Keratinocyte (primary cell): ENCODE measurements at regions not wholly inside any gene's neighbourhood (a gene's known extent, or its start where the extent isn't known, plus 50 kb on each side); places are given as distances from the start of the nearest gene placed in this dataset.

Experiments
- DNase-seq: peaks from one replicate; pipeline ENCODE4 v3.0.0-alpha.2; 2011; ENCODE audit warnings: low read depth, missing footprints, low spot score
- FAIRE-seq: peaks from 2 replicates; lab custom pipeline; 2011; peaks lifted over from hg19 to GRCh38; lab: Jason Lieb, UNC
- H2AFZ ChIP-seq: 2 replicates; pipeline ENCODE4 v1.6.0; 2012; ENCODE audit warnings: low read length, control low read depth, inconsistent platforms; ENCODE audit not compliant: control insufficient read depth
- H3K27ac ChIP-seq: 2 replicates; pipeline ENCODE4 v1.5.1; 2011; ENCODE audit warnings: low read length; ENCODE audit not compliant: control insufficient read depth, insufficient read depth
- H3K27me3 ChIP-seq: 3 replicates; pipeline ENCODE4 v1.6.0; 2011; ENCODE audit warnings: low read length; ENCODE audit not compliant: control insufficient read depth, insufficient read depth; ENCODE audit errors: extremely low read depth
- H3K36me3 ChIP-seq, 2 experiments: 2 replicates in 1 of 2; 3 replicates in 1 of 2; pipeline ENCODE4 v1.5.1; 2011; ENCODE audit warnings: low read length in 2 of 2, mild to moderate bottlenecking in 1 of 2; ENCODE audit not compliant: control insufficient read depth in 2 of 2, insufficient read depth in 2 of 2; ENCODE audit errors: extremely low read depth in 1 of 2
- H3K4me1 ChIP-seq: 3 replicates; pipeline ENCODE4 v1.5.1; 2011; ENCODE audit warnings: low read length; ENCODE audit not compliant: control insufficient read depth, insufficient read depth; ENCODE audit errors: extremely low read depth
- H3K4me2 ChIP-seq: 3 replicates; pipeline ENCODE4 v1.6.0; 2011; ENCODE audit warnings: low read depth, low read length; ENCODE audit not compliant: control insufficient read depth, insufficient read depth; ENCODE audit errors: extremely low read depth
- H3K4me3 ChIP-seq, 3 experiments: fragments of 200-600 bp in 1 of 3; sonication (generic) in 1 of 3; 2 replicates in 2 of 3; 3 replicates in 1 of 3; pipeline ENCODE4 v1.5.1; 2011 to 2016; ENCODE audit warnings: low read length in 3 of 3, mild to moderate bottlenecking in 3 of 3, control low read depth in 2 of 3, inconsistent platforms in 1 of 3, low read depth in 1 of 3, mixed read lengths in 1 of 3, mixed run types in 1 of 3, moderate library complexity in 1 of 3; ENCODE audit not compliant: control insufficient read depth in 2 of 3, insufficient read depth in 2 of 3; ENCODE audit errors: extremely low read depth in 1 of 3
- H3K79me2 ChIP-seq: 2 replicates; pipeline ENCODE4 v1.6.0; 2012; ENCODE audit warnings: low read length; ENCODE audit not compliant: control insufficient read depth, insufficient read depth
- H3K9ac ChIP-seq: 3 replicates; pipeline ENCODE4 v1.6.0; 2011; ENCODE audit warnings: low read length; ENCODE audit not compliant: control insufficient read depth, insufficient read depth; ENCODE audit errors: extremely low read depth
- H3K9me1 ChIP-seq: 3 replicates; pipeline ENCODE4 v1.6.0; 2011; ENCODE audit warnings: low read length; ENCODE audit not compliant: control insufficient read depth, insufficient read depth; ENCODE audit errors: extremely low read depth
- H3K9me3 ChIP-seq: 2 replicates; pipeline ENCODE4 v1.5.1; 2012; ENCODE audit warnings: low read depth, low read length; ENCODE audit not compliant: control insufficient read depth
- H4K20me1 ChIP-seq: 3 replicates; pipeline ENCODE4 v1.6.0; 2011; ENCODE audit warnings: low read length; ENCODE audit not compliant: control insufficient read depth, insufficient read depth; ENCODE audit errors: extremely low read depth
- CTCF ChIP-seq, 3 experiments: IDR thresholded peaks in 1 of 3; conservative IDR thresholded peaks in 1 of 3; optimal IDR thresholded peaks in 1 of 3; 2 replicates in 2 of 3; 3 replicates in 1 of 3; pipeline versions ENCODE3 to v1.5.1; 2011; ENCODE audit warnings: low read length in 3 of 3, mild to moderate bottlenecking in 3 of 3, moderate library complexity in 2 of 3, control low read depth in 1 of 3, inconsistent platforms in 1 of 3; ENCODE audit not compliant: insufficient read depth in 2 of 3; ENCODE audit errors: extremely low read depth in 1 of 3
- EZH2 ChIP-seq: IDR thresholded peaks from one replicate; pipeline ENCODE4 v1.6.1; 2012; ENCODE audit warnings: inconsistent platforms, mild to moderate bottlenecking, low read length, moderate library complexity
- dilution Hi-C: fragments of 300-500 bp; cut with MboI; formaldehyde crosslinking; loops from one replicate; pipeline ENCODE4 v1.7.0; 2020; ENCODE audit warnings: low sequenced_read_pairs; ENCODE audit not compliant: extremely low pct_ligation_motif_present

- TF ChIP-seq CTCF (optimal IDR thresholded peaks at IDR 0.05 in 1 of 3, IDR thresholded peaks at IDR 0.05 in 1 of 3, conservative IDR thresholded peaks at IDR 0.05 in 1 of 3; ENCODE audit: extremely low read depth in 1 of 3, insufficient read depth in 2 of 3, low read length in 3 of 3) (no peak), EZH2 (no peak)
- H3K4me1 ChIP-seq, result no peaks in the 10 kb centered on the region
- H4K20me1 ChIP-seq, result no peaks in the 10 kb centered on the region
- DNase-seq (no peak), FAIRE-seq (no peak)
- dilution Hi-C loops, result no loop called here
- H3K4me2 ChIP-seq, result no peak overlapping the region
- no peaks in the 10 kb centered on the region for H3K36me3 ChIP-seq
- no peaks in the 10 kb centered on the region for H3K9me3 ChIP-seq
- H3K27me3 ChIP-seq, result no peaks in the 10 kb centered on the region
- no peak overlapping the region for H3K4me3 ChIP-seq
- no peaks in the 10 kb centered on the region for H3K9me1 ChIP-seq
- H3K79me2 ChIP-seq, result no peaks in the 10 kb centered on the region
- H2AFZ ChIP-seq, result no peak overlapping the region
- H3K27ac ChIP-seq, result no peak overlapping the region
- H3K9ac ChIP-seq, result no peak overlapping the region
These were observed 1597.8 kb downstream of the PLA2G4A start for GRCh38 chr1:188426561-188426960.

- no peaks in the 10 kb centered on the region for H3K27me3 ChIP-seq
- H3K9me3 ChIP-seq, result no peaks in the 10 kb centered on the region
- H3K9ac ChIP-seq, result no peak overlapping the region
- dilution Hi-C loops, result no loop called here
- H4K20me1 ChIP-seq, result no peaks in the 10 kb centered on the region
- TF ChIP-seq CTCF (optimal IDR thresholded peaks at IDR 0.05 in 1 of 3, IDR thresholded peaks at IDR 0.05 in 1 of 3, conservative IDR thresholded peaks at IDR 0.05 in 1 of 3; ENCODE audit: extremely low read depth in 1 of 3, insufficient read depth in 2 of 3, low read length in 3 of 3) (no peak), EZH2 (no peak)
- no peak overlapping the region for H3K4me2 ChIP-seq
- no peak overlapping the region for H3K27ac ChIP-seq
- H3K79me2 ChIP-seq, result no peaks in the 10 kb centered on the region
- no peak overlapping the region for H2AFZ ChIP-seq
- no peaks in the 10 kb centered on the region for H3K36me3 ChIP-seq
- DNase-seq, result no peak
- H3K4me3 ChIP-seq, result no peak overlapping the region
- no peaks in the 10 kb centered on the region for H3K4me1 ChIP-seq
- FAIRE-seq, result no peak
- no peaks in the 10 kb centered on the region for H3K9me1 ChIP-seq
These were observed 1598.9 kb downstream of the PLA2G4A start for GRCh38 chr1:188427642-188428041.
